ACC112 (cell line): ENCODE measurements at regions not wholly inside any gene's neighbourhood (a gene's known extent, or its start where the extent isn't known, plus 50 kb on each side); places are given as distances from the start of the nearest gene placed in this dataset.

Source experiments
- H2AFZ ChIP-seq: fragments of 200-600 bp; sonication (generic); one replicate; pipeline ENCODE4 v1.6.0; 2017; ENCODE audit warnings: antibody characterized with exemption, low read length; ENCODE audit not compliant: unreplicated experiment
- H3K27ac ChIP-seq: fragments of 200-600 bp; sonication (generic); 2 replicates; pipeline ENCODE4 v1.5.1; 2014; ENCODE audit warnings: low read depth, mild to moderate bottlenecking, antibody characterized with exemption, low read length, moderate library complexity
- H3K27me3 ChIP-seq: fragments of 200-600 bp; sonication (generic); 2 replicates; pipeline ENCODE4 v1.6.1; 2014; ENCODE audit warnings: mild to moderate bottlenecking, antibody characterized with exemption, low read length, moderate library complexity, mixed read lengths; ENCODE audit not compliant: insufficient read depth
- H3K36me3 ChIP-seq: fragments of 200-600 bp; sonication (generic); 2 replicates; pipeline ENCODE4 v1.6.1; 2016; ENCODE audit warnings: mild to moderate bottlenecking, antibody characterized with exemption, low read length, moderate library complexity, mixed read lengths; ENCODE audit not compliant: insufficient read depth
- H3K4me1 ChIP-seq: fragments of 200-600 bp; sonication (generic); one replicate; pipeline ENCODE4 v1.6.1; 2016; ENCODE audit warnings: low read length, mixed read lengths; ENCODE audit not compliant: insufficient read depth, unreplicated experiment, control insufficient read depth
- H3K4me3 ChIP-seq: fragments of 200-600 bp; sonication (generic); 2 replicates; pipeline ENCODE4 v1.5.1; 2014; ENCODE audit warnings: mild to moderate bottlenecking, low read depth, low read length
- H3K79me2 ChIP-seq: fragments of 200-600 bp; sonication (generic); one replicate; pipeline ENCODE4 v1.6.0; 2016; ENCODE audit warnings: low read length; ENCODE audit not compliant: control insufficient read depth, unreplicated experiment, insufficient read depth

GRCh38 chr22:48227341-48228018 is 1465.0 kb downstream of the TBC1D22A start:
- Histone ChIP-seq H3K4me1 (no peaks in the 10 kb centered on the region), H2AFZ (no peak overlapping the region), H3K79me2 (no peaks in the 10 kb centered on the region), H3K27me3 (no peaks in the 10 kb centered on the region), H3K36me3 (no peaks in the 10 kb centered on the region), H3K4me3 (no peak overlapping the region), H3K27ac (no peak overlapping the region)

- Histone ChIP-seq H2AFZ (no peak overlapping the region), H3K27ac (no peak overlapping the region), H3K4me3 (no peak overlapping the region), H3K27me3 (no peaks in the 10 kb centered on the region), H3K79me2 (no peaks in the 10 kb centered on the region), H3K36me3 (no peaks in the 10 kb centered on the region), H3K4me1 (no peaks in the 10 kb centered on the region)
Measured at GRCh38 chr22:48226026-48227013, 1463.9 kb downstream of the TBC1D22A start.

- Histone ChIP-seq H3K36me3 (no peaks in the 10 kb centered on the region), H3K79me2 (no peaks in the 10 kb centered on the region), H3K4me1 (no peaks in the 10 kb centered on the region), H3K27ac (no peak overlapping the region), H3K4me3 (no peak overlapping the region), H3K27me3 (no peaks in the 10 kb centered on the region), H2AFZ (no peak overlapping the region)
Measured at GRCh38 chr22:48224332-48224731, 1461.9 kb downstream of the TBC1D22A start.

- no peak overlapping the region for H2AFZ ChIP-seq
- H3K4me3 ChIP-seq, result no peak overlapping the region
Measured at GRCh38 chr22:48223488-48224190, 1461.2 kb downstream of the TBC1D22A start.

GRCh38 chr22:48222742-48223487 is 1460.5 kb downstream of the TBC1D22A start:
- H3K4me3 ChIP-seq, result no peak overlapping the region
- H3K36me3 ChIP-seq, result no peaks in the 10 kb centered on the region
- no peaks in the 10 kb centered on the region for H3K27me3 ChIP-seq
- H3K4me1 ChIP-seq, result no peaks in the 10 kb centered on the region
- no peak overlapping the region for H3K27ac ChIP-seq
- no peak overlapping the region for H2AFZ ChIP-seq
- H3K79me2 ChIP-seq, result no peaks in the 10 kb centered on the region

More at GRCh38 chr22:48223488-48224190, 1461.2 kb downstream of the TBC1D22A start:
- Histone ChIP-seq H3K27ac (no peak overlapping the region), H3K36me3 (no peaks in the 10 kb centered on the region), H3K4me1 (no peaks in the 10 kb centered on the region), H3K79me2 (no peaks in the 10 kb centered on the region), H3K27me3 (no peaks in the 10 kb centered on the region)

GRCh38 chr22:48218889-48219420 is 1456.5 kb downstream of the TBC1D22A start:
- no peaks in the 10 kb centered on the region for H3K4me1 ChIP-seq
- no peaks in the 10 kb centered on the region for H3K79me2 ChIP-seq
- H3K36me3 ChIP-seq, result no peaks in the 10 kb centered on the region
- H3K4me3 ChIP-seq, result no peak overlapping the region
- H3K27ac ChIP-seq, result no peak overlapping the region
- H3K27me3 ChIP-seq, result no peaks in the 10 kb centered on the region
- H2AFZ ChIP-seq, result no peak overlapping the region

- no peaks in the 10 kb centered on the region for H3K36me3 ChIP-seq
Measured at GRCh38 chr22:48217596-48217995, 1455.1 kb downstream of the TBC1D22A start.

GRCh38 chr22:48212727-48213126 is 1450.3 kb downstream of the TBC1D22A start:
- no peaks in the 10 kb centered on the region for H3K79me2 ChIP-seq
- H3K4me3 ChIP-seq, result no peak overlapping the region
- no peaks in the 10 kb centered on the region for H3K36me3 ChIP-seq
- H3K27ac ChIP-seq, result no peak overlapping the region
- H3K27me3 ChIP-seq, result no peaks in the 10 kb centered on the region
- H3K4me1 ChIP-seq, result no peaks in the 10 kb centered on the region
- no peak overlapping the region for H2AFZ ChIP-seq

More at GRCh38 chr22:48217596-48217995, 1455.1 kb downstream of the TBC1D22A start:
- H3K4me1 ChIP-seq, result no peaks in the 10 kb centered on the region
- H3K79me2 ChIP-seq, result no peaks in the 10 kb centered on the region
- H2AFZ ChIP-seq, result no peak overlapping the region
- H3K4me3 ChIP-seq, result no peak overlapping the region
- no peak overlapping the region for H3K27ac ChIP-seq
- no peaks in the 10 kb centered on the region for H3K27me3 ChIP-seq

GRCh38 chr22:48210812-48211211 is 1448.4 kb downstream of the TBC1D22A start:
- H2AFZ ChIP-seq, result no peak overlapping the region
- no peak overlapping the region for H3K4me3 ChIP-seq
- no peaks in the 10 kb centered on the region for H3K36me3 ChIP-seq
- H3K27ac ChIP-seq, result no peak overlapping the region
- no peaks in the 10 kb centered on the region for H3K27me3 ChIP-seq
- no peaks in the 10 kb centered on the region for H3K4me1 ChIP-seq
- no peaks in the 10 kb centered on the region for H3K79me2 ChIP-seq

- H3K27me3 ChIP-seq, result no peaks in the 10 kb centered on the region
- no peaks in the 10 kb centered on the region for H3K79me2 ChIP-seq
- H3K36me3 ChIP-seq, result no peaks in the 10 kb centered on the region
- no peak overlapping the region for H2AFZ ChIP-seq
- H3K4me3 ChIP-seq, result no peak overlapping the region
- H3K4me1 ChIP-seq, result no peaks in the 10 kb centered on the region
- H3K27ac ChIP-seq, result no peak overlapping the region
Measured at GRCh38 chr22:48210198-48210580, 1447.7 kb downstream of the TBC1D22A start.
